GM21367 (cell line): ENCODE measurements at regions not wholly inside any gene's neighbourhood (a gene's known extent, or its start where the extent isn't known, plus 50 kb on each side); places are given as distances from the start of the nearest gene placed in this dataset.

Source experiments
- ATAC-seq: cut with Tn5 transposase; IDR thresholded peaks from one replicate; pipeline ENCODE4 v1.9.1; 2021; ENCODE audit not compliant: unreplicated experiment

GRCh38 chr13:103862525-103862924, 796.3 kb upstream of the SLC10A2 start:
- no peak for ATAC-seq

GRCh38 chr13:103859952-103860351, 793.7 kb upstream of the SLC10A2 start:
- no peak for ATAC-seq

GRCh38 chr13:103852036-103852435, 785.8 kb upstream of the SLC10A2 start:
- no peak for ATAC-seq

- ATAC-seq, result no peak
Observed at GRCh38 chr13:103844471-103844870, 778.3 kb upstream of the SLC10A2 start.

GRCh38 chr13:103839460-103839859, 773.2 kb upstream of the SLC10A2 start:
- ATAC-seq, result no peak

- ATAC-seq, result no peak
Observed at GRCh38 chr13:103835052-103835451, 768.8 kb upstream of the SLC10A2 start.

- ATAC-seq, result no peak
Observed at GRCh38 chr13:103833294-103833852, 767.2 kb upstream of the SLC10A2 start.

GRCh38 chr13:103815619-103816018, 749.4 kb upstream of the SLC10A2 start:
- no peak for ATAC-seq

- no peak for ATAC-seq
Observed at GRCh38 chr13:103812971-103813370, 746.8 kb upstream of the SLC10A2 start.

- no peak for ATAC-seq
Observed at GRCh38 chr13:103812558-103812957, 746.3 kb upstream of the SLC10A2 start.

- no peak for ATAC-seq
Observed at GRCh38 chr13:103810026-103810425, 743.8 kb upstream of the SLC10A2 start.

- ATAC-seq, result no peak
Observed at GRCh38 chr13:103805771-103806170, 739.6 kb upstream of the SLC10A2 start.

GRCh38 chr13:103803349-103803748, 737.1 kb upstream of the SLC10A2 start:
- ATAC-seq, result no peak

- no peak for ATAC-seq
Observed at GRCh38 chr13:103799028-103799427, 732.8 kb upstream of the SLC10A2 start.

GRCh38 chr13:103795892-103796478, 729.8 kb upstream of the SLC10A2 start:
- ATAC-seq, result no peak

GRCh38 chr13:103794526-103794925, 728.3 kb upstream of the SLC10A2 start:
- no peak for ATAC-seq

GRCh38 chr13:103788061-103788652, 721.9 kb upstream of the SLC10A2 start:
- no peak for ATAC-seq

GRCh38 chr13:103772576-103772975, 706.4 kb upstream of the SLC10A2 start:
- ATAC-seq, result no peak

- ATAC-seq, result no peak
Observed at GRCh38 chr13:103762523-103762922, 696.3 kb upstream of the SLC10A2 start.

- no peak for ATAC-seq
Observed at GRCh38 chr13:103759361-103759760, 693.1 kb upstream of the SLC10A2 start.

- no peak for ATAC-seq
Observed at GRCh38 chr13:103758222-103758621, 692.0 kb upstream of the SLC10A2 start.

GRCh38 chr13:103757361-103757760, 691.1 kb upstream of the SLC10A2 start:
- ATAC-seq, result no peak

- ATAC-seq, result no peak
Observed at GRCh38 chr13:103754783-103755182, 688.6 kb upstream of the SLC10A2 start.
